ENCODE measurements at regions not wholly inside any gene's neighbourhood (a gene's known extent, or its start where the extent isn't known, plus 50 kb on each side); places are given as distances from the start of the nearest gene placed in this dataset.

DNA sequence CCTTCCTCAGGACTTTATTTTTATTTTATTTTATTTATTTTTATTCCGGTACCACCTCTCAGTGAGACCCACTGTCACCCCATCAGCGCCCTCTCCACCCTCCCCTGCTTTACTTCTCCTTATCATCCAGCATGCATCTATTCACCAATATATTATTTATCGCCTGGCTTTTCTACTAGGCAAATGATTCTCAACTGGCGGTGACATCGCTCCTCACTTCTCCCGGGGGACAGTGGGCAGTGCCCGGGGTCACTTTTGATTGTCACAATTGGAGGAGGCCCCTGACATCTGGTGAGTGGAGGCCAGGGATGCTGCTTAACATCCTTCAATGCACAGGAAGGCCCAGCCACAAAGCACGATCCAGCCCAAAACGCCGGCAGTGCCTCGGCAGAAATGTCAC lies 138.7 kb downstream of the ETS2 start:
- Histone ChIP-seq H3K9ac (ENCODE audit: low read depth in 1 of 2, low read length in 2 of 2) (no peak overlapping the region), H3K4me3 (ENCODE audit: low read depth in 1 of 3, low read length in 3 of 3) (no peak overlapping the region), H3K27ac (ENCODE audit: low read depth in 1 of 2, low read length in 2 of 2) (no peak overlapping the region), H3K9me3 (ENCODE audit: control insufficient read depth in 4 of 4, low read length in 3 of 4) (no peaks in the 10 kb centered on the region), H3K36me3 (ENCODE audit: control insufficient read depth in 4 of 4, insufficient read depth in 3 of 4, low read depth in 1 of 4, low read length in 3 of 4) (no peaks in the 10 kb centered on the region), H3K27me3 (ENCODE audit: control insufficient read depth in 4 of 4, insufficient read depth in 4 of 4, low read length in 3 of 4) (no peaks in the 10 kb centered on the region), H3K4me1 (ENCODE audit: control insufficient read depth in 4 of 4, insufficient read depth in 4 of 4, low read length in 3 of 4) (no peaks in the 10 kb centered on the region)
- 96% methylated on average over 11 of the region's 11 CpGs for WGBS
- TF ChIP-seq, protein P1, sequence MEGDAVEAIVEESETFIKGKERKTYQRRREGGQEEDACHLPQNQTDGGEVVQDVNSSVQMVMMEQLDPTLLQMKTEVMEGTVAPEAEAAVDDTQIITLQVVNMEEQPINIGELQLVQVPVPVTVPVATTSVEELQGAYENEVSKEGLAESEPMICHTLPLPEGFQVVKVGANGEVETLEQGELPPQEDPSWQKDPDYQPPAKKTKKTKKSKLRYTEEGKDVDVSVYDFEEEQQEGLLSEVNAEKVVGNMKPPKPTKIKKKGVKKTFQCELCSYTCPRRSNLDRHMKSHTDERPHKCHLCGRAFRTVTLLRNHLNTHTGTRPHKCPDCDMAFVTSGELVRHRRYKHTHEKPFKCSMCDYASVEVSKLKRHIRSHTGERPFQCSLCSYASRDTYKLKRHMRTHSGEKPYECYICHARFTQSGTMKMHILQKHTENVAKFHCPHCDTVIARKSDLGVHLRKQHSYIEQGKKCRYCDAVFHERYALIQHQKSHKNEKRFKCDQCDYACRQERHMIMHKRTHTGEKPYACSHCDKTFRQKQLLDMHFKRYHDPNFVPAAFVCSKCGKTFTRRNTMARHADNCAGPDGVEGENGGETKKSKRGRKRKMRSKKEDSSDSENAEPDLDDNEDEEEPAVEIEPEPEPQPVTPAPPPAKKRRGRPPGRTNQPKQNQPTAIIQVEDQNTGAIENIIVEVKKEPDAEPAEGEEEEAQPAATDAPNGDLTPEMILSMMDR (IDR thresholded peaks at IDR 0.05; ENCODE audit: low read depth, low read length, missing input control), result no peak
- TF ChIP-seq EGR1 (IDR thresholded peaks at IDR 0.05; ENCODE audit: low read depth in 2 of 2) (no peak), FOXA1 (IDR thresholded peaks at IDR 0.05) (no peak), RXRA (IDR thresholded peaks at IDR 0.05) (no peak), NR2F2 (IDR thresholded peaks at IDR 0.05) (no peak), YY1 (IDR thresholded peaks at IDR 0.05) (no peak), FOXA2 (IDR thresholded peaks at IDR 0.05) (no peak), HNF4G (IDR thresholded peaks at IDR 0.05) (no peak), RAD21 (IDR thresholded peaks at IDR 0.05) (no peak), HNF4A (conservative IDR thresholded peaks at IDR 0.05) (no peak), SP1 (IDR thresholded peaks at IDR 0.05) (no peak), REST (IDR thresholded peaks at IDR 0.05) (no peak), GABPA (IDR thresholded peaks at IDR 0.05 in 1 of 2, conservative IDR thresholded peaks at IDR 0.05 in 1 of 2) (no peak), JUND (IDR thresholded peaks at IDR 0.05) (no peak), TAF1 (conservative IDR thresholded peaks at IDR 0.05) (no peak)
- TF ChIP-seq, protein P2, sequence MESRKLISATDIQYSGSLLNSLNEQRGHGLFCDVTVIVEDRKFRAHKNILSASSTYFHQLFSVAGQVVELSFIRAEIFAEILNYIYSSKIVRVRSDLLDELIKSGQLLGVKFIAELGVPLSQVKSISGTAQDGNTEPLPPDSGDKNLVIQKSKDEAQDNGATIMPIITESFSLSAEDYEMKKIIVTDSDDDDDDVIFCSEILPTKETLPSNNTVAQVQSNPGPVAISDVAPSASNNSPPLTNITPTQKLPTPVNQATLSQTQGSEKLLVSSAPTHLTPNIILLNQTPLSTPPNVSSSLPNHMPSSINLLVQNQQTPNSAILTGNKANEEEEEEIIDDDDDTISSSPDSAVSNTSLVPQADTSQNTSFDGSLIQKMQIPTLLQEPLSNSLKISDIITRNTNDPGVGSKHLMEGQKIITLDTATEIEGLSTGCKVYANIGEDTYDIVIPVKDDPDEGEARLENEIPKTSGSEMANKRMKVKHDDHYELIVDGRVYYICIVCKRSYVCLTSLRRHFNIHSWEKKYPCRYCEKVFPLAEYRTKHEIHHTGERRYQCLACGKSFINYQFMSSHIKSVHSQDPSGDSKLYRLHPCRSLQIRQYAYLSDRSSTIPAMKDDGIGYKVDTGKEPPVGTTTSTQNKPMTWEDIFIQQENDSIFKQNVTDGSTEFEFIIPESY (IDR thresholded peaks at IDR 0.05), result no peak
- TF ChIP-seq, protein P3, sequence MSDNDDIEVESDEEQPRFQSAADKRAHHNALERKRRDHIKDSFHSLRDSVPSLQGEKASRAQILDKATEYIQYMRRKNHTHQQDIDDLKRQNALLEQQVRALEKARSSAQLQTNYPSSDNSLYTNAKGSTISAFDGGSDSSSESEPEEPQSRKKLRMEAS (IDR thresholded peaks at IDR 0.05), result no peak
- TF ChIP-seq, protein P4, sequence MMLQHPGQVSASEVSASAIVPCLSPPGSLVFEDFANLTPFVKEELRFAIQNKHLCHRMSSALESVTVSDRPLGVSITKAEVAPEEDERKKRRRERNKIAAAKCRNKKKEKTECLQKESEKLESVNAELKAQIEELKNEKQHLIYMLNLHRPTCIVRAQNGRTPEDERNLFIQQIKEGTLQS (IDR thresholded peaks at IDR 0.05), result no peak
- no peak for DNase-seq (ENCODE audit: low spot score)
